Activated CD8-positive, alpha-beta T cell treated with anti-CD3 and anti-CD28 coated beads for 36 hours (primary cell): ENCODE measurements at regions not wholly inside any gene's neighbourhood (a gene's known extent, or its start where the extent isn't known, plus 50 kb on each side); places are given as distances from the start of the nearest gene placed in this dataset.
"Not testable (repeated sequence)": the region's sequence is repeated elsewhere in the genome, so short reads cannot be mapped to it uniquely, and the experiment has no call there.

Experiments used
- ATAC-seq: fragments of 200-7000 bp; cut with Tn5 transposase; one replicate; pipeline ENCODE4 v1.10.0; 2021; ENCODE audit warnings: mild to moderate bottlenecking, moderate library complexity
- CTCF ChIA-PET: fragments of 350-600 bp; sonication (Branson Sonifier 250); formaldehyde crosslinking; loops from one replicate; lab custom pipeline; 2021; ENCODE audit warnings: antibody characterized with exemption; lab: Charles Lee
- POLR2A ChIA-PET: fragments of 350-600 bp; sonication (Branson Sonifier 250); formaldehyde crosslinking; loops from one replicate; lab custom pipeline; 2021; ENCODE audit warnings: antibody characterized with exemption; lab: Charles Lee
- DNase-seq: peaks from one replicate; pipeline ENCODE4 v3.0.0-alpha.2; 2020
- H3K27ac Mint-ChIP-seq: one replicate; pipeline ENCODE4 v1.8.0; 2021; ENCODE audit warnings: mild to moderate bottlenecking, mixed read lengths
- H3K27me3 Mint-ChIP-seq: one replicate; pipeline ENCODE4 v1.8.0; 2021; ENCODE audit warnings: mixed read lengths
- H3K36me3 Mint-ChIP-seq: one replicate; pipeline ENCODE4 v1.8.0; 2021; ENCODE audit warnings: low read depth, mixed read lengths
- H3K4me1 Mint-ChIP-seq: one replicate; pipeline ENCODE4 v1.8.0; 2021; ENCODE audit warnings: low read depth, mixed read lengths
- H3K4me3 Mint-ChIP-seq: one replicate; pipeline ENCODE4 v1.8.0; 2021; ENCODE audit warnings: mild to moderate bottlenecking, moderate library complexity, mixed read lengths
- H3K9me3 Mint-ChIP-seq: one replicate; pipeline ENCODE4 v1.8.0; 2021; ENCODE audit warnings: mixed read lengths
- intact Hi-C: fragments of 100-400 bp; cut with micrococcal nuclease; formaldehyde crosslinking; loops from one replicate; pipeline ENCODE4 v1.10.0; 2022
- TF ChIP-seq, protein P1 (sequence below): fragments of 200-600 bp; IDR thresholded peaks from one replicate; pipeline ENCODE4 v1.8.0; 2022; ENCODE audit warnings: antibody characterized with exemption, mild to moderate bottlenecking

GRCh38 chr10:125521721-125522680 is 161.0 kb downstream of the TEX36 start:
- intact Hi-C loops, result no loop called here
- ChIA-PET CTCF (interaction anchor here (0.6 to 2.7 kb wide), 11 partner anchors 9 to 55 kb away, joined by 3 to 12 read pairs (median 4); no protein-coding TSS in a partner anchor), POLR2A (no interaction called here)
- H3K4me1 Mint-ChIP-seq, result no peaks in the 10 kb centered on the region
- H3K36me3 Mint-ChIP-seq, result no peaks in the 10 kb centered on the region
- H3K9me3 Mint-ChIP-seq, result no peaks in the 10 kb centered on the region
- H3K27me3 Mint-ChIP-seq, result no peaks in the 10 kb centered on the region
- H3K4me3 Mint-ChIP-seq, result no peak overlapping the region
- ATAC-seq, result peak; percentile 76
- no peak overlapping the region for H3K27ac Mint-ChIP-seq
- TF ChIP-seq, protein P1, sequence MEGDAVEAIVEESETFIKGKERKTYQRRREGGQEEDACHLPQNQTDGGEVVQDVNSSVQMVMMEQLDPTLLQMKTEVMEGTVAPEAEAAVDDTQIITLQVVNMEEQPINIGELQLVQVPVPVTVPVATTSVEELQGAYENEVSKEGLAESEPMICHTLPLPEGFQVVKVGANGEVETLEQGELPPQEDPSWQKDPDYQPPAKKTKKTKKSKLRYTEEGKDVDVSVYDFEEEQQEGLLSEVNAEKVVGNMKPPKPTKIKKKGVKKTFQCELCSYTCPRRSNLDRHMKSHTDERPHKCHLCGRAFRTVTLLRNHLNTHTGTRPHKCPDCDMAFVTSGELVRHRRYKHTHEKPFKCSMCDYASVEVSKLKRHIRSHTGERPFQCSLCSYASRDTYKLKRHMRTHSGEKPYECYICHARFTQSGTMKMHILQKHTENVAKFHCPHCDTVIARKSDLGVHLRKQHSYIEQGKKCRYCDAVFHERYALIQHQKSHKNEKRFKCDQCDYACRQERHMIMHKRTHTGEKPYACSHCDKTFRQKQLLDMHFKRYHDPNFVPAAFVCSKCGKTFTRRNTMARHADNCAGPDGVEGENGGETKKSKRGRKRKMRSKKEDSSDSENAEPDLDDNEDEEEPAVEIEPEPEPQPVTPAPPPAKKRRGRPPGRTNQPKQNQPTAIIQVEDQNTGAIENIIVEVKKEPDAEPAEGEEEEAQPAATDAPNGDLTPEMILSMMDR, result peak; percentile 75
- DNase-seq, result peak; percentile 42

- Mint-ChIP-seq H3K27ac (no peak overlapping the region), H3K4me3 (no peak overlapping the region), H3K9me3 (no peaks in the 10 kb centered on the region), H3K36me3 (no peaks in the 10 kb centered on the region), H3K27me3 (no peaks in the 10 kb centered on the region), H3K4me1 (no peaks in the 10 kb centered on the region)
- TF ChIP-seq, protein P1, result no peak
- CTCF ChIA-PET, result interaction anchor here (0.8 to 2.2 kb wide), 3 partner anchors 19 to 36 kb away, joined by 3 to 6 read pairs (median 4); no protein-coding TSS in a partner anchor
- intact Hi-C loops, result no loop called here
- no peak for DNase-seq
- POLR2A ChIA-PET, result no interaction called here
- no peak for ATAC-seq
These were observed 162.0 kb downstream of the TEX36 start for GRCh38 chr10:125520968-125521367.

DNA sequence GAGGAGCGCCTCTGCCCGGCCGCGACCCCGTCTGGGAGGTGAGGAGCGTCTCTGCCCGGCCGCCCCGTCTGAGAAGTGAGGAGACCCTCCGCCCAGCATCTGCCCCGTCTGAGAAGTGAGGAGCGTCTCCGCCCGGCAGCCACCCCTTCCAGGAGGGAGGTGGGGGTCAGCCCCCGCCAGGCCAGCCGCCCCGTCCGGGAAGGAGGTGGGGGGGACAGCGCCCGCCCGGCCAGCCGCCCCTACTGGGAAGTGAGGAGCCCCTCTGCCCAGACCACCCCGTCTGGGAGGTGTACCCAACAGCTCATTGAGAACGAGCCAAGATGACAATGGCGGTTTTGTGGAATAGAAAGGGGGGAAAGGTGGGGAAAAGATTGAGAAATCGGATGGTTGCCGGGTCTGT is 164.6 kb downstream of the TEX36 start:
- H3K4me1 Mint-ChIP-seq, H3K36me3 Mint-ChIP-seq, POLR2A ChIA-PET, CTCF ChIA-PET, H3K27me3 Mint-ChIP-seq, H3K27ac Mint-ChIP-seq, ATAC-seq, H3K4me3 Mint-ChIP-seq, DNase-seq, H3K9me3 Mint-ChIP-seq, intact Hi-C loops: not testable (repeated sequence)

GRCh38 chr10:125515571-125515970 is 167.4 kb downstream of the TEX36 start:
- ATAC-seq (no peak), DNase-seq (no peak)
- intact Hi-C loops, result no loop called here
- no peak overlapping the region for H3K4me3 Mint-ChIP-seq
- H3K9me3 Mint-ChIP-seq, result no peaks in the 10 kb centered on the region
- H3K4me1 Mint-ChIP-seq, result no peaks in the 10 kb centered on the region
- ChIA-PET CTCF (no interaction called here), POLR2A (interaction anchor here (0.6 kb wide), 1 partner anchor 9 kb away, joined by 4 read pairs; no protein-coding TSS in a partner anchor)
- no peak overlapping the region for H3K27ac Mint-ChIP-seq
- H3K36me3 Mint-ChIP-seq, result no peaks in the 10 kb centered on the region
- TF ChIP-seq, protein P1, result no peak
- H3K27me3 Mint-ChIP-seq, result peaks cover 4% of the 10 kb centered on the region

GRCh38 chr10:125514206-125515162 is 168.5 kb downstream of the TEX36 start:
- H3K4me3 Mint-ChIP-seq, result no peak overlapping the region
- DNase-seq (no peak), ATAC-seq (no peak)
- POLR2A ChIA-PET, result no interaction called here
- no peaks in the 10 kb centered on the region for H3K9me3 Mint-ChIP-seq
- CTCF ChIA-PET, result no interaction called here
- TF ChIP-seq, protein P1, result no peak
- H3K4me1 Mint-ChIP-seq, result no peaks in the 10 kb centered on the region
- peaks cover 4% of the 10 kb centered on the region for H3K27me3 Mint-ChIP-seq
- H3K36me3 Mint-ChIP-seq, result no peaks in the 10 kb centered on the region
- no peak overlapping the region for H3K27ac Mint-ChIP-seq
- intact Hi-C loops, result no loop called here
